ENCODE measurements at regions not wholly inside any gene's neighbourhood (a gene's known extent, or its start where the extent isn't known, plus 50 kb on each side); places are given as distances from the start of the nearest gene placed in this dataset.
"Not testable (repeated sequence)": the region's sequence is repeated elsewhere in the genome, so short reads cannot be mapped to it uniquely, and the experiment has no call there.

DNA sequence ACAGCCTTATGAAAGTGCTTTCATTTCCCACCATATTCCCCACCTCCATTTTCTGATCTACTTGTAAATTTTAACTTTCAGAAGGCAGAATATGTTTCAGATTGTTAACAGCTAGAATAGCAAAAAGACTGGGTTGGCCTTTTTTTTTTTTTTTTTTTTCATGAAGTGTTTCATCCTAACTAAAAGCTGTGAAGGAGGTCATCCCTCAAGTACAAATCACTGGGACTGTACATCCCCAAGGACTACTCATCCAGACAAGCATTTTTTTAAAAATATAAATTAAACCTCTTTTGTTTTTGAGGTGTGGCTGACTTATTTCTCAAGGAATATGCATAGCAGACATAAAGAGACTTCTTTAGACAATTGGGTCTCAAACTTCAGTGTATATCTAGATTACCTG, 542.1 kb upstream of the TUSC1 start:
- no peak for DNase-seq

DNA sequence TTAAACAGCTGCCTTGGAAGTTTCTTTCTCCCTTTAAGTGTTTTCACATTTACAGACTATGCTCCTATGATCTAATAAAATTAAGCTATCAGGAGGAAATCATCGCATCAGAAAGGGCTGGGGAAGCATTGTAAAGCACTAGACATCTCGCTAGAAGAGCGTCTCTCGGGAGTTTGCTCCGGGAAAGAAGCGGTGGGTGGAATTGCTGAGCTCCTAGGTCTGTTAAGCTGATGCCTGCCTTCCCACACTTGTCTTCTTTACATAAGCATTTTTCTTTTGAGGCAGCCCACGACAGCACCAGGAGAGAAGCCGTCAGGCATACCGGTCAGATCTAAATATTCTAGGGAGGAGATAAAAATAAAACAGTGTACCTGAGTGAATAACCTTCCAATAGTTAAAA, 541.7 kb upstream of the TUSC1 start:
- DNase-seq: no peak

DNA sequence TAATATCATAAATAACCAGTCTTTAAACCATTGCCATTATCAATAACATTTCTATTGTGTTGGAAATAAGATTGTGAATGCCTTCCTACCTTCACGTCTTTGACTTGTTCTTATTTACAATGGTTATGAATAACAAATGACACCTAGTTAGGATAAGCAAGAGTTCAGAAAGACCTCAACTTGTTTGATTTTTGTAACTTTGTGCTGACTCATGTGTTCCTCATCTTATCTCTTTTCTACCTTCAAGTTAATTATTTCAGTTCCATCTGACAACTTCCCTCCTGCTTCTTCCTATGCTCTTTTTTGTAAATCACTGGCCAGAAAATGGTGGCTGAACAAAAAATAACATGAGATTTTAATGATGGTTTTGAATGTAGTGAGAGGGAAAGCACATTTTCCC, 538.5 kb upstream of the TUSC1 start:
- DNase-seq: no peak

DNA sequence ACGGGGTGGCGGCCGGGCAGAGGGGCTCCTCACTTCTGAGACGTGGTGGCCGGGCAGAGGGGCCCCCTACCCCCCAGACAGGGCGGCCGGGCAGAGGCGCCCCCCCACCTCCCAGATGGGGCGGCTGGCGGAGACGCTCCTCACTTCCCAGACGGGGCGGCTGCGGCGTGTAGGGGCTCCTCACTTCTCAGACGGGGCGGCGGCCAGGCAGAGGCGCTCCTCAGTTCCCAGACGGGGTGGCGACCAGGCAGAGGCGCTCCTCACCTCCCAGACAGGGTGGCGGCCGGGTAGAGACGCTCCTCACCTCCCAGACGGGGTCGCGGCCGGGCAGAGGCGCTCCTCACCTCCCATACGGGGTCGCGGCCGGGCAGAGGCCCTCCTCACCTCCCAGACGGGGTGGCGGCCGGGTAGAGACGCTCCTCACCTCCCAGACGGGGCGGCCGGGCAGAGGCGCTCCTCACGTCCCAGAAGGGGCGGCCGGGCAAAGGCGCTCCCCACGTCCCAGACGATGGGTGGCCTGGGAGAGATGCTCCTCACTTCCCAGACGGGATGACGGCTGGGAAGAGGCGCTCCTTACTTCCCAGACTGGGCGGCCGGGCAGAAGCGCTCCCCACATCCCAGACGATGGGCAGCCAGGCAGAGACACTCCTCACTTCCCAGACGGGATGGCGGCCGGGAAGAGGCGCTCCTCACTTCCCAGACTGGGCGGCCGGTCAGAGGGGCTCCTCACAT, 536.6 kb upstream of the TUSC1 start:
- not testable (repeated sequence) for DNase-seq

DNA sequence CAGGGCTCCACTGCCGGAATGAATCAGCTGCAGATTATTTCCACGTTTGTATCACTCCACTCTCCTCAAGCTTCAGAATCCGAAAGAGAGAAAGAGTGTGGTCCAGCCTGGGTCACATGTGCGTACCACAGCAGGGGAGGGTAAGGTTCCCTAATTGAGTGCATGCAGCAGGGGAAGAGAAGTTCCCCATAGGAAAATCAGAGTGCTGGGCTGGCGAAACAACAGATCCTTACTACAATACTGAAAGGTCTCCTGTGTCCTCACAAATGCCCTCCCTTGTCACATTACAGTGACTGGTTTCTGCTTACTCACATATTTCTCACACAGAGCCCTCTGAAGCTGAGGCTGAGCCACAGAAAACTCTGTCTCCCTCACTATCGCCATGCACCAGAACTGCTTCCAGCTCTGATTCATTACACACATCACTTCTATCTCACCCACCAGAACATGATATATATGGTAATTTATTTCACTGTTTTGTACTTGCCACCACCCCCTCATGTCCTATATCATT, 532.2 kb upstream of the TUSC1 start:
- DNase-seq: no peak

DNA sequence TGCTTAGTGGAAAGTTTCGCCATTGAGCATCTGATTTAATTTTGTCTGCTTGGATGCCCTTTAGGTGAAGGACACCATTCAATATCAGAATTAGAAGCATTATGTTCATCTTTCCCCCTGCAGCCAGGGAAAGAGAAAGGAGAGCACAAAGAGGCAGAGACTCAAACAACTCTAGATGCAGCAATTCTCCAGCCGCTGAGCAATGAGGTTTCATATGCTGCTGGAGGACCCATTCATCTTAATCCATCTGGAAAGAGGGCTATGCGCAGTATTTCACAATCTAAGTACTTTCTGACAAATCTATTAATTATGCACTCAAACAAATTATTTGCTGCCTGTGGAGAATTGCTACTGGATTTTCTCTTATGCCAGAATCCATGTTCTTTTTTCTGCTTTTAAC, 527.0 kb upstream of the TUSC1 start:
- no peak for DNase-seq

DNA sequence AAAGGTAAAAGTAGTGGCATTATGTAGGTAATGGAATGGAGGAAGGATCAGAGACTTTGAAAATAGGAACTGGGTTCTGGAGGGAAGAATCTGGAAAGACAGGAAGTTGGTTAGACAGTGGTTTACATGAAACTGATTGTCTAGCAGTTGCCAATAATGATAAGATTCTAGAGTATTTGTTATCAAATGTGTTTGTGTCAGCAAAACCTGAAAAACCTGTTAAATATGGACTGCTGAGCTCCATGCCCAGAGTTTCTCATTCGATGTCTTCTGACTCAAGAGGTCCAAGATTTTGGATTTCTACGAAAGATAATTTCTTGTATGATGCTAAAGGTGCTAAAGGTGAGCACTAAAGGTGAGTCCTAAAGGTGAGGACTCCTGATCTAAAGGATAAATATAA, 515.0 kb upstream of the TUSC1 start:
- DNase-seq: no peak

DNA sequence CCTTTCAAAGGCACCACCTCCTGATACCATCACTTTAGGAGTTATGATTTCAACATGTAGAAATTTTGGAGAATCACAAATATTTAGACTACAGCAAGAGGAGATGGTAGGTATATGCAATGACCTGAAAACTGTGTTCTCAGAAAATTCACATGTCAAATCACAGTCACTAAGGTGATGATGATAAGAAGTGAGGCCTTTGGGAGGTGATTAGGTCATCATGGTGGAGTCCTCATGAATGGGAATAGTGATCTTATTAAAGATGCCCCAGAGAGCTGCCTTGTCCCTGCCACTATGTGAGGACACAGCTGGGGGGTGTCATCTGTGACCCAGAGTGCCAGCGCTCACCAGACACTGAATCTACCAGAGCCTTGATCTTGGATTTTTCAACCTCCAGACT, 513.5 kb upstream of the TUSC1 start:
- no peak for DNase-seq

DNA sequence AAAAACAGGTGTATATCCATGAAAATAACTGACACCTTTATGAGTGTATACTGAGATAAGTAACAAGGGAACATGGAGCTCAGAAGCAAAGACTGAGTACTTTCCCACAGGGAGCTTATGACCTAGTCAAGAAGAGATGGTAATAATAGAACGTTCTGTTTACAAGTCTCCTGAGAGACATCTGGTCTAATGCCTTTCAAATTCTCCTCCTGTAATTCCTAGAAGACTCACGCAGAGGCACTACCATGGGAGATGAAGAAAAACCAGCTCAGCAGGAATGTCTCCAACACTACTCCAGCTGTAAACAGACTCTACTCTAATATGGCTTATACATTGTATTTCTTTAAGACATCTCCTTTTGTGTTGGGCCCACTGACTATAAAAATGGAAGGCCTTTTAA, 503.6 kb upstream of the TUSC1 start:
- DNase-seq: no peak

DNA sequence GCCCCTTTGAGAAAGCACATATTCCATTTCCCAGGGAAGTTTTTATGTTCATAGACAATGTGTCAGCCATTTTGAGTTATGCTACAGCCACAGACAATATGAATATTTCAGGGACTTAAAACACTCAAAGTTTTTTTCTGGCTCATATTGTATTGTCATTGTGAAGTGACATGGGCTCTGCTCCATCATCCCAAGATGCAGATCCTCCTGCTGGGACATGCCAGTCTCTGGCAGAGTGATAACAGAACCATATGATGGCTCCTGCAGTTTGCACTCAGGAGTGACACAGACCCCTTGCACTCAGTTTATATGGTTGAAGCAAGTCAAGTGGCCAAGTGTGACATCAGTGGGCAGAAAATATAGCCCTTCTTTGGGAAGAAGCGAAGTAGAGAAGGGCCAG, 498.4 kb upstream of the TUSC1 start:
- DNase-seq: no peak

DNA sequence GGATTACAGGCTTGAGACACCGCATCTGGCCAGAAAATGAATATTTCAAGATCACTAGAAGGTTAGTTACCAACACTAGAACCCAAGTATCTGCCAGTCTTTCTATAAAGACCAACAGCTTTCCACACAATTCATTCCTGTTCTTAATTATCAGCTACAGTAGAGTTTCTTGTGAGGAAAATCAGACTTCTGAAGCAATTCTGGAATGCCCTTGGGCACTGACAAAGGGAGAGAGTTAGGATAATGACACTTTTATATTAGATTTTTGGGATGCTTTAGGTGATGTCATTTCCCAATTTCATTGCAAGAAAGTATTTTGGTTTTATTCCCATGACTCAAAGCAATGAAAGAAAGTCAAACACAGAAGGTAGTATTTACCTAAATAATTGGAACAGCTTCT, 497.0 kb upstream of the TUSC1 start:
- no peak for DNase-seq

DNA sequence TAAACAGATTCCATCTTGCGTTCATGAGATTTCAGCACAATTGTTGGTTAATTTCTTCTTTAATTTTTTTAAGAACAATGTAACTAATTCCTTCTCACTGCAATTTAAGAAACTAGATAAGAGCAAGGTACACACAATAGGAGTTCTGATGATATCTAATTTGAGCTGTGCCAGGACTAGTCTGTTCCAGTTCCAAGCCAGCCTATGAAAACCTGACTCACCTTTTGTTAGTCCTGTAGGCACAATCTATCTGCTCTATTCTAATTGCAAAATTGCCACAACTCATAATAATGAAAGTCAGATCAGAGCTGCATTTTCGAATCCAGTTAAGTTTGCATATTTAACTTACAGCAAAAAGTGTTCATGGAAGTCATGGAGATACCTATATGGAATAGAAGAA, 494.1 kb upstream of the TUSC1 start:
- no peak for DNase-seq

DNA sequence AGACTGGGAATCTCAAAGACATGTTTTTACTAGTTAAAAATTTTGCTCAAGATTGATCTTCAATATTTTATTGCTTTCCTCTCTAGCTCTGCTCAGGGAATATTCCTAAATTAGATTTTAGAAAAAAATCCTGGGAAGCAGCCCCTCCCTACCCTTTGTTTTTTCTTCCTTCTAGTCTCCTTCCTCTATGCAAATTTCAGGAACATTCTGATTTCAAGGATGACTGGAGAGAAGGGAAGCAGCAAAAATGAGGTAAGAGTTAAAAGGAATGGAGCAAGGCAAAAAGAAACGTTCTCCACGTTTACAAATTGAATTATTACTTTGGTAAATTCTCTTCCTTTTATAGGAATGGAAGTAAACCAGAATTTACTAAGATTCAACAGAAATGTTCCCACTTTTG, 493.4 kb upstream of the TUSC1 start:
- DNase-seq: no peak

DNA sequence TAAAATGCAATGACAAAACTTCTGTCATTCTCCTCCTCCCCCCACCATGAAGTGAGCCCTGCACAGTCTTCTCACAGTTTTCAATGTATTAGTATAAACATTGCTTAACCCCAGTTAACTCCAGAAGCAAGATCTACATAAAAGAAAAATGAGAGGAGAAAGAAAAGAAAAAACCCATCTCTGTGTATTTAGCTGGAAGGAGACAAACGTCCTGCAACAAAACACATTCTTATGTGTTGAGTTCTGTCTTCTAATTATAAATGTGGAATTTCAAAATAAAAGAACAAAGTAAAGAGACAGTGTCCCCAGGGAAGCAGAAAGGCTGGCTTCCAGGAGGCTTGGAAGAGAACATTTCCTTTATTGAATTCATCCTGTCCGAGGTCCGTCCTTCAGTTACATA, 491.9 kb upstream of the TUSC1 start:
- peak; percentile 30 for DNase-seq

DNA sequence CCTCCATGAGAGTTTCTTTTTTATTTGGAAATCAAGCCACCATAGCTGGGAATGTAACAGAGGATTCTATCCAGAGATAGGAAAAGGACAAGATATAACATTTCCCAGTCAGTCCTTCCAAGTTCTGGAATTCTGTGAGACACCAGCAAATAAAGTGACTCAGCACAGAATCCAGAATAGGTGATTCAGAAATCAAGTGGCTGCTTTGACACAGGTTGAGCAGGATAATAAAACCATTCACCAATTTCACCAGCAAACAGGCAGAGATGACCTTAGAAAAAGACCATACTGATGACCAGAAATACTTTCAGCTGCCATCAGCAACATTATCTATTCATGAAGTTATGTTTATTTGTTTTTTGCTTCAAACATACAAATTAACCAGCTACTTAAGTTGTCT, 491.5 kb upstream of the TUSC1 start:
- DNase-seq: no peak

DNA sequence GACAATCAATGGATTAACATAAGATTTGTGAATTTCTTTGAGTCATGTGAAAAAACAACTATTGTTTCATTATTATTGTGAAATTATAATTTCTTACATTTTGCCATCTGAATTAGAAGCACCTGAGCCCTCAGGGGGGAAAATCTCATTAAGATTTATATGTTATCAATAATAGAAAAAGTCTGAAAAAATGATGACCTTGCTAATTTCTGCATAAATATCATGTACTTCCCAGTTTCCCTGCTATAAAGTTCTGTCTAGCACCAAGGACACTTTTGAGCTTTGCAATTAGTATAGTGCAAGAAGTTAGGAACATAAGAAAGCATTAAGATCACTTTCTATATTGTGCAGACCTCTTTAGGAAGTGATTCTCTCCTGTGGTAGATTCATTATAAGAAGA, 488.3 kb upstream of the TUSC1 start:
- no peak for DNase-seq

DNA sequence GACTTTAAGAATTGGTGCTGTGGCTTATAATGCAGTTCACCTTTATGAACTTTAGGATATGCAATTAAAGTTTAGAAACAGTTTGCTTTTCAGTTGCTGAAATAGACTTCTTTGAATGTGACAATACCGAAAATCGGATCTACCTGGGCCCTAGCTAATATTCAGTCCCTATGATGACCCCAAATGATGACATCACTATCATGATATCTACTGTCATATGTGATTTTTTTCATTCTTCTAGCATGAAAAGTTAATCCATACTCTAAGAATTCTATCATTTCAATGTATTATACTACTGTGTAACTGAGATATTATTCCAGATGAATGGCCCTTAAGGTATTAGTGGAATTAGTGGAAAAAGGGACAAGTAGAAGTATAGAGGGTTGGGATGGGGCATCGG, 487.2 kb upstream of the TUSC1 start:
- no peak for DNase-seq

DNA sequence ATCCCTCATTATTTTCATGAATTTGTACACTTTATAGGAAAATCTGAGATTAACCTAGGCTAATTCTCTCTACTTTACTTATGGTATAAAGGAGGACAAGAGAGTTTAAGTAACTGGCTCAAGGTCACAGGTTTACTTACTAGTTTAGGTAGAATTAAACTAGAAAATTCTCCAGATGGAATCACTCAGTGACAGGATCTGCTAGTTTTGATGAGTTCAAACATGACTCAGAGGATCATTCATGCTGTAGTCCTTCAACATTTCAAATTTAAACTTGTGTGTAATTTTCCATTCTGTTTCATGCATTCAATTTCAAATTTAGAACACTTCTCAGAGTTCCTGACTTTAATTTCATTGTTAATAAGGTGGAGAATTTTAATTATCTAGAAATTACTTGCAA, 485.7 kb upstream of the TUSC1 start:
- DNase-seq: no peak

DNA sequence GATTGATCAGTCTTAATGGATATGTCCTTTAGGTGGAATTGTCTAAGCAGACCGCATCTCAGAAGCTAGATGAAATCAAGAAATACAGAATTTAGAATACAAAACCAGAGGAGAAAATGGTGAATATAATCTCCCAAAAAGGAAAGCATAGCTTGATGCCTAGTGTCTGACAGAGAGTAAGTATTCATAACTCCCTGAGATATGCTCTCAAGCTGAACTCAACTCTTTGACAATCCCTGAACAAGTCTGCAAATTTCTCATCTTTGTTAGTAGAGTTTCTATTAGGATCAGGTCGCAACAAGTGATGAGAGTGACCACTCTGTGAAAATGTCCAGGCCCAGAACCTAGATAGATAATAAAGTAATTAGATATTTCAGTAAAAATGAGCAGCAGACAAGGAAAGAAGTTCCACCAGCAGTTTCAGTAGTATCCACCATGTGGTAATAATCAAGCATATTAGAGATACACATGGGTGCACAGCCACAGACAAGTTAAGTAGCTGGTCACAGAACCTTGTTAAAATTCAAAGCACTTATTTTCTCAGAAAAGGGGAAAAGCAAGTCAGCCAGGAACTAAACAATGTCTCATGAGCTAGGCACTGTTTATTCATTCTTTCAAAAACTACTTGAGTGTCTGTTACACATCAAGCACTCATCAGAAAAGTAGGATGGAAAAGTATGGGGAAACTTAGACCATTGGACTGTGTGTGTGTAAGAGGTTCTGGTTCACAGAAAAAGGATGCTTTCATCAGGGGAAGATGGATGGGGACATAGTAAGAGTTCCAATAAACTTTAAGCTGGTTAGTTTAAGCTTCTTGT, 481.5 kb upstream of the TUSC1 start:
- no peak for DNase-seq

DNA sequence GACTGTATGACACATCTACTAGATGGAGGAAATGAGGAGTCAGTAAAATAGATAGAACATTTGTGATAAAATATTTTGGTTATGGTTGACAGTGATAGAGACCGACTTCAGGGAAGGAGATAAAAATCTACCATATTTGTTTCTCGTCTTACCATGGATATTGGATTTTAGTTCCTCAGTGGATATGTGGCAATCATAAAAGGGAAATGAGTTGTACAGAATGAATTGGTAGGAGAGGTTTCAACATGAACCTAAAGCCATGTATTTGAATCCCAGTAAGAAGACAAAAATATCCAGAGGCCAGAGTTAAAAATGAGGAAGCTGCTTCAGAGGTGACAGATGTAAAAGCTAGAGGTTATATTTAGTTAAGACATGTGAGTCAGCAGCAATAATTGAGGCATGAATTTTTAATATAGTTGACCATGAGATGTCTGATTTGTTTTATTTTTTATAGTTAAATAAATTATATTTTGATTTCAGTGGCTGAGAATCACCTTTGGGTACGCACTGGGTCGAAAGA, 480.4 kb upstream of the TUSC1 start:
- DNase-seq: no peak

DNA sequence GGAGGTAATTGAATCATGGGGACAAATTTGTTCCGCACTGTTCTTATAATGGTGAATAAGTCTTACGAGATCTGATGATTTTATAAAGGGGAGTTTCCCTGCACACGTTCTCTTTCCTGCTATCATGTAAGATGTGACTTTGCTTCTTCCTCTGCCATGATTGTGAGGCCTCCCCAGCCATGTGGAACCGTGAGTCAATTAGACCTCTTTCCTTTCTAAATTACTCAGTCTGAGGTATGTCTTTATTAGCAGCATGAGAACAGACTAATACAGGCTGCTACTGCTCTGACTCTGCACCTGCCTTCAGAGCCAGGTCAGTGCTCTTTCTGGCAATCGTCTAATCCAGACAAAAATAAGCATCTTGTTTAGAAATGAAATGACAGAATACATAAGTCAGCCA, 479.2 kb upstream of the TUSC1 start:
- DNase-seq: no peak

DNA sequence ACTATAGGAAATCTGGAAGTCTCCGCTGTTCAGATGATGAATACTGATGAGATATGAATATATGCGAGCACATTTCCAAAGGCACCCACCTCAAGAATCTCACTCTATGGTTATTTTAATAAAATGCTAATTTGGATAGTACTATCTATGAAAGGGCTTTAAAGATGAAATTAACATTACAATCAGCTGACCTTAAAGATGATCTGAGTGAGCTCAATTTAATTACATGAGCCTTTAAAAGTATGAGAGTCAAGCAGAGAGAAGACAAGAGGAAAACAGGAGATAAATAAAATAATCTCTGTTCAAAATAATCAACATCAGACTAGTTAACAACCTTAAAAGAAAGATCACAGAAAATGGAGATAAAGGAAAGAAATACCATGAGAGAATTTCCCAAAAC, 474.1 kb upstream of the TUSC1 start:
- no peak for DNase-seq

DNA sequence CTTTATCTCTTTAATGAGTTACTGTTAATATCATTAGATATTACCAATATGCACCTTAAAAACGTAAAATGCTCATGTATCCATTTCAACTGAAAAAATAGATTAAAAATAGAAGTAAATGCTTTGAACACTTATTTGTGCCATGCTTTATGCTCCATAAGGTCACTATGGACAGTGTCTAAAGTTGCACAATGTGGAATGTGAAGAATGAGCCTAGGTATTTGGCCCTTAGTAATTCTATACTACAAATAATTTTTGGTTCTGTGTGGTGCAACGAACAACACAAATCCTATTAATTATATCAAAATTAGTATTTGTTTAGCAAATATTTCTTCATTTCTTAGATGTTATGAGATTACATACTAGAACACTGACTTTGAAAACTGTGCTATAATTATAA, 469.9 kb upstream of the TUSC1 start:
- no peak for DNase-seq

DNA sequence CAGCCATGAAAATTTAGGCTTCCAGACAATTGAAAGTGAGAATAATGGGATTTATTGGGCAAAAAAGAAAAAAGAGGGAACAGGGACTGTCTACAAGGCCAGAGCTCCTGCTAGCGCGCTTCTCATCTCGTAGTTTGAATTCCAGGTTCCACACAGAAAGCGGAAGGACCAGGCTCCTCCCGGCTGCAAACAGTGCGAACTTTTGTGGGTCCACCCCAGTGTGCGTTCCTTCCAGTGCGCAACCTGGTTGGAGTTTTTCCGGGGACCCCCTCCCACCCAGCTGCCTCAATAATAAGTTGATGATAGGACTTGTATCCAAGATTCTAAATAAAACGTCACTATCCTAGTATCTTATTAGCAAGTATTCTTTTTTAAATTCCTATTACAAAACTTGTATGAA, 467.7 kb upstream of the TUSC1 start:
- no peak for DNase-seq
